Cortex of kidney (tissue), 1 donor: ENCODE measurements at regions not wholly inside any gene's neighbourhood (a gene's known extent, or its start where the extent isn't known, plus 50 kb on each side); places are given as distances from the start of the nearest gene placed in this dataset.
"Not testable (repeated sequence)": the region's sequence is repeated elsewhere in the genome, so short reads cannot be mapped to it uniquely, and the experiment has no call there.

Experiments used
- DNase-seq: peaks from one replicate; lab custom pipeline; 2025; lab: John Stamatoyannopoulos, UW

DNA sequence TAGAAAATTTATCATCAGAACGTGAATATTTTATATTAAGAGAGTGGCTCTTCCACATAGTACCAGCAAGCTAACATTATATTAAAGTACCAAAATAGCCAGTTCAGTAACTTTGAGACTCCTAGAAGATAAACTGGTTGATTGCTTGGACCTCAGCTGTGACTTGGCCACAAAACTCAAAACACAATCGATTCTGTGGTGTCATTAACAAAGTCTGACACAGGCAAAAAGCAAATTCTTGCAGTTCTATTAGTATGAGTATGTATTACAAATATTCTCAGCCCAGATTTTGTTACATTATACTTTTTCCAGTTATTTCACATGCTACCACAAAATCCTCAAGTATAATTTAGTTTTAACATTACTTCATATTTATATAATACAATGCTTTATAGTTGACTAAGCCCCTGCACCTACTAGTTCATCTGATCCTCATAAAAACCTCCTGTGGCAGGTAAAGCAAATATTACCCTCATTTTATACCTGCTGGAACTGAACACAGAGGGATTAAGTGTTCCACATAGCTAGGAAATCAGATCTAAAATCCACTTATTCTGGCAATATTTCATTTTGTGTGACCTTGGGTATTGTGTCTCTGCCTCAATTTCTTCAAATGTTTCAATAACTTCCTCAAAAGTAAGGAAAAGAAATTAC lies 279.9 kb upstream of the MKLN1 start:
- no peak for DNase-seq

DNA sequence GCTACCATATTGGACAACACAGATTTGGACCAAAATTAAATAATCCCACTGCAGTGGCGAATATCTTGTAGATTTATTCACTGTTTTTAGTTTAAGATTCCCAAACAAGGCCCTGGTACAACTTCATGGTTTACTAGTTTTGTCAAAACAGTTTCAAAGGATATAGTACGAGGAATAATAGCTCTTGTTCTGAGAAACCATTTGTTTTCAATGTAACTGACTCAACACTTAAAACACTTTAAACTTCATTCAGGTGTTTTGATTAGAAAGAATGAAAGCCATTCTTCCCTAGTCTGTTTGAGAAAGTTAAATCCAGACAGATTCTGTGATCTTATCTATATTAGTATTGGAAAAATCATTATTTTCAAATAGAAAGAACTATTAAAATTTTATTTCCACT lies 276.4 kb upstream of the MKLN1 start:
- DNase-seq, result no peak

GRCh38 chr7:131052285-131052904 lies 275.3 kb upstream of the MKLN1 start:
- DNase-seq, result no peak

DNA sequence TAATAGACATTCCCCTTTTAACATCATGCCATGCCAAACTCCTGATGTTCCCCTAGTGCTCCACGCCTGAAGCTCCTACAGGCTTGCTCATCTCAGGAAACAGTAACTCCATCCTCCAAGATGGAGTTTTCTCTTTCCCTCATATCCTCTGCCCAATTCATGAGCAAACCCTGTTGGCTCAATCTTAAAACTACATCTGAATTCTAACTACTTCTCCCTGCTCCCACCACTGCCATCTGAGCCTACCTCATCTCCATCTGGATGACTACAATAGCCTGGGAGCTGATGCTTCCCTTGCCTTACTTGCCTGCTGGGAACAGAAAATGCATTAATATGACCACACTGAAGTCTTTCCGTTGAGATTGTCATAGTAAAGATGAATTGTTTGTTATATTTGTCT lies 271.7 kb upstream of the MKLN1 start:
- no peak for DNase-seq

- DNase-seq, result no peak
Observed at GRCh38 chr7:131057015-131057793, 270.5 kb upstream of the MKLN1 start.

- DNase-seq, result no peak
Observed at GRCh38 chr7:131057794-131058070, 269.9 kb upstream of the MKLN1 start.

GRCh38 chr7:131058561-131059288 lies 269.0 kb upstream of the MKLN1 start:
- DNase-seq, result not testable (repeated sequence)

GRCh38 chr7:131059401-131059800 lies 268.3 kb upstream of the MKLN1 start:
- DNase-seq, result not testable (repeated sequence)

- DNase-seq, result no peak
Observed at GRCh38 chr7:131061158-131061557, 266.5 kb upstream of the MKLN1 start.

- no peak for DNase-seq
Observed at GRCh38 chr7:131061818-131062217, 265.9 kb upstream of the MKLN1 start.

GRCh38 chr7:131066635-131067034 lies 261.0 kb upstream of the MKLN1 start:
- DNase-seq, result no peak

GRCh38 chr7:131067220-131067619 lies 260.5 kb upstream of the MKLN1 start:
- no peak for DNase-seq

- no peak for DNase-seq
Observed at GRCh38 chr7:131068604-131069021, 259.1 kb upstream of the MKLN1 start.

DNA sequence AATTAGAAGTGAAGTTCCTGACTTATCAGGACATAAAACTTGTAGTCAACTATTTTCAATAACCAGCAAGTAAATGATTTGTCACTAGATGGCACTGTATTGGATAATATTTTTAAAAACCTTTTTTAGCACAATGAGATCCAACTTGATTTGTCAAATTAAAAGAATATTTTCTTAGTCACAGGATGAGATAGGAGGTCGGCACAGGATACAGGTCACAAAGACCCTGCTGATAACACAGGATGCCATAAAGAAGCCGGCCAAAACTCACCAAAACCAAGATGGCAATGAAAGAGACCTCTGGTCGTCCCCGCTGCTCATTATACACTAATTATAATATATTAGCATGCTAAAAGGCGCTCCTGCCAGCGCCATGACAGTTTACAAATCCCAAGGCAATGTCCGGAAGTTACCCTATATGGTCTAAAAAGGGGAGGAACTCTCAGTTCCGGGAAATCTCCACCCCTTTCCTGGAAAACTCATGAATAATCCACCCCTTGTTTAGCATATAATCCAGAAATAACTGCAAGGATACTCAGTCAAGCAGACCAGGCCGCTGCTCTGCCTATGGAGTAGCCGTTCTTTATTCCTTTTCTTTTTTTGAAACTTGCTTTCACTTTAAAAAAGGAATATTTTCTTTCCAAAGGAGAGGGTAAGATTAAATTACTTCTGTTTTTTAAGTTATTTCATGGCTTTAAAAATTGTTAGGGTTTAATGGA lies 255.7 kb upstream of the MKLN1 start:
- no peak for DNase-seq

GRCh38 chr7:131072505-131073091 lies 255.1 kb upstream of the MKLN1 start:
- no peak for DNase-seq

DNA sequence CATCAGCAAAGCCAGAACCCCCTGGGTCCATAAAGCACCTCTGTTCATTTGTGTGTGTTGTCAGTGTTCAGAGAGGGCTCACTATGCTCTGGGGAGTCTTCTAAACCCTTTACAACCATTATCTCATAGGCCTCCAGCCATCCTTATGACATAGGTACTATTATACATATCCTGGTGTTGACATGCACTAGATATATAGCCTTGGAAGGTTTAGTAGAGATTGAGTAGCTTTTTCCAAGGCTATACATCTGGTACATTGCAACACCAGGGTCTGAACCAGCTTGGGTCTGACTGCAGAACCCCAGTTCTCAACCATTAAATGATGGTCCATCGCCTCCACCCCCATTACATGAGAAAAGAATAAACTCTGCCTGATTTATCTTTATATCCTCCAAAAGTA lies 253.6 kb upstream of the MKLN1 start:
- no peak for DNase-seq

GRCh38 chr7:131074585-131074984 lies 253.1 kb upstream of the MKLN1 start:
- no peak for DNase-seq

GRCh38 chr7:131075406-131075805 lies 252.3 kb upstream of the MKLN1 start:
- DNase-seq, result no peak

GRCh38 chr7:131076032-131076431 lies 251.6 kb upstream of the MKLN1 start:
- no peak for DNase-seq

- no peak for DNase-seq
Observed at GRCh38 chr7:131076711-131077181, 250.9 kb upstream of the MKLN1 start.

DNA sequence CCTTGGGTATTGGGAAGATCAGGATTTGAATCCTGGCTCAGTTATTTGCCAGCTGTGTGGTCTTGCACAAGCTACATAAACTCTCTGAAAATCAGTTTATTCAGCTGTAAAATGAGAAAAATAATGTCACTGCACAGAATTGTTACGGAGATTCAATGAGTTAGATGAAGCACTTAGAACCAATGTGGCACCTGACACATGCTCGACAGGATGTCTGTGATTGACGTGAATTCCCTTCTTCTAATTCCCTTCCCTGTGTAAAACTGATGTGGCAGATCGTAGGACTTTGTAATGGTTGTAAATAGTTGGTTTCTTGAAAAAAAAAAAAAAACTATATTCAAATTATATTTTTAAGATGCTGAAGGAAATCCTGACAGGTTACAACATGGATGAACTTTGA lies 249.9 kb upstream of the MKLN1 start:
- no peak for DNase-seq

DNA sequence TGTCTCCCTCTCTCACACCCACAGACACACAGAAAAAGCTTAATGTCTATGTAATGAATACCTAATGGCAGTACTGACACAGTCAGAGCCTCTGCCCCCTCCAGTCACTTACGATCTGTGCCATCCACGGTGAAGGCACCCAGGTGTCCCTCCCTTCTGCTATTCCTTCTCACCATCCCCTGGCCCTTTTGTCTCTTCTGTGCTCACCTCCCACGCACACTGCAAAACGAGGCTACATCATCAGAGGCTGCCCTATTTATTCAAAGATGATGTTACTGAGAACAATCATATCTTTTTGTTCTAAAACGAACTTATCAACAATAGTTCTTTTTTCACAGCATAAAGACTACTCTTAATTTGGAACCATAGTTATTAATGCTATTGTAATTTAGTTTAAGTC lies 246.9 kb upstream of the MKLN1 start:
- no peak for DNase-seq
